ENCODE measurements at regions not wholly inside any gene's neighbourhood (a gene's known extent, or its start where the extent isn't known, plus 50 kb on each side); places are given as distances from the start of the nearest gene placed in this dataset.

DNA sequence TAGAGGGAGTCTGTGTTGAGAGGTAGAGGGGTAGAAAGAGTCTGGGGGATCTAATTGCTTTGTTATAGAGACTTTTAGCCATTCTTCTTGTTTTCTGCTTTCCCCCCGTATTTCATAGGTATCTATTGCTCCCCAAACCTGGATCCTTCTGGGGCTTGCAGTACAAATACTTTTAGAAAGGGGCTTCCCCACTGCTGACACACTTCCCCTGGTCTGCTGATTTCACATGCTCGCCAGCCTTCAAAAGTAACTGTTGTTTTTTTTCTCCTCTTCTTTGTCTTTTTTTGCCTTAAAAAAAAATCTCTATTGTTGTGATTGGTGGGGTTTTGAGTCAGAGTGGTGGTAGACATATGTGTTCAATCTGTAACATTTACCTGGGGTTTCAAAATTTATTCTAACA lies 300.6 kb upstream of the AZI2 start:
- TF ChIP-seq, protein P1, sequence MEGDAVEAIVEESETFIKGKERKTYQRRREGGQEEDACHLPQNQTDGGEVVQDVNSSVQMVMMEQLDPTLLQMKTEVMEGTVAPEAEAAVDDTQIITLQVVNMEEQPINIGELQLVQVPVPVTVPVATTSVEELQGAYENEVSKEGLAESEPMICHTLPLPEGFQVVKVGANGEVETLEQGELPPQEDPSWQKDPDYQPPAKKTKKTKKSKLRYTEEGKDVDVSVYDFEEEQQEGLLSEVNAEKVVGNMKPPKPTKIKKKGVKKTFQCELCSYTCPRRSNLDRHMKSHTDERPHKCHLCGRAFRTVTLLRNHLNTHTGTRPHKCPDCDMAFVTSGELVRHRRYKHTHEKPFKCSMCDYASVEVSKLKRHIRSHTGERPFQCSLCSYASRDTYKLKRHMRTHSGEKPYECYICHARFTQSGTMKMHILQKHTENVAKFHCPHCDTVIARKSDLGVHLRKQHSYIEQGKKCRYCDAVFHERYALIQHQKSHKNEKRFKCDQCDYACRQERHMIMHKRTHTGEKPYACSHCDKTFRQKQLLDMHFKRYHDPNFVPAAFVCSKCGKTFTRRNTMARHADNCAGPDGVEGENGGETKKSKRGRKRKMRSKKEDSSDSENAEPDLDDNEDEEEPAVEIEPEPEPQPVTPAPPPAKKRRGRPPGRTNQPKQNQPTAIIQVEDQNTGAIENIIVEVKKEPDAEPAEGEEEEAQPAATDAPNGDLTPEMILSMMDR (conservative IDR thresholded peaks at IDR 0.05; ENCODE audit: low read depth, low read length), result no peak
- TF ChIP-seq EZH2phosphoT487 (IDR thresholded peaks at IDR 0.05; ENCODE audit: borderline replicate concordance, low read length) (no peak), EZH2 (IDR thresholded peaks at IDR 0.05; ENCODE audit: low read length, unreplicated experiment) (no peak)
